22Rv1 (cell line): ENCODE measurements at regions not wholly inside any gene's neighbourhood (a gene's known extent, or its start where the extent isn't known, plus 50 kb on each side); places are given as distances from the start of the nearest gene placed in this dataset.

Source experiments
- ZFX ChIP-seq: fragments of 450-650 bp; IDR thresholded peaks from 2 replicates; pipeline ENCODE4 v1.6.1; 2017; ENCODE audit warnings: antibody characterized with exemption, borderline replicate concordance
- TF ChIP-seq, protein P1 (sequence below): fragments of 450-650 bp; IDR thresholded peaks from 2 replicates; pipeline ENCODE4 v1.5.1; 2017; ENCODE audit warnings: mild to moderate bottlenecking

DNA sequence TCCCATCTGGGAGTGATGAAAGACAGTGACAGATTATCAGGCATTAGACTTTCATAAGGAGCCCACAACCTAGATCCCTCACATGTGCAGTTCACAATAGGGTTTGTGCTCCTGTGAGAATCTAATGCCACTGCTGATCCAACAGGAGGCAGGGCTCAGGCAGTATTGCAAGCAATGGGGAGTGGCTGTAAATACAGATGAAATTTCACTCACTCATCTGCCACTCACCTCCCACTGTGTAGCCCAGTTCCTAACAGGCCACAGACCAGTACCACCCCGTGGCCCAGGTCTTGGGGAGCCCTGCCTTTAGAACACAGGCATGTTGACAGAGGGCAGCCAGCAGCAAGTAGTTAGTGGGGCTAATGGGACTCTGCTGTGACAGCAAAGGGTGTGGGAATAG is 137.3 kb upstream of the NANOS1 start:
- TF ChIP-seq, protein P1, sequence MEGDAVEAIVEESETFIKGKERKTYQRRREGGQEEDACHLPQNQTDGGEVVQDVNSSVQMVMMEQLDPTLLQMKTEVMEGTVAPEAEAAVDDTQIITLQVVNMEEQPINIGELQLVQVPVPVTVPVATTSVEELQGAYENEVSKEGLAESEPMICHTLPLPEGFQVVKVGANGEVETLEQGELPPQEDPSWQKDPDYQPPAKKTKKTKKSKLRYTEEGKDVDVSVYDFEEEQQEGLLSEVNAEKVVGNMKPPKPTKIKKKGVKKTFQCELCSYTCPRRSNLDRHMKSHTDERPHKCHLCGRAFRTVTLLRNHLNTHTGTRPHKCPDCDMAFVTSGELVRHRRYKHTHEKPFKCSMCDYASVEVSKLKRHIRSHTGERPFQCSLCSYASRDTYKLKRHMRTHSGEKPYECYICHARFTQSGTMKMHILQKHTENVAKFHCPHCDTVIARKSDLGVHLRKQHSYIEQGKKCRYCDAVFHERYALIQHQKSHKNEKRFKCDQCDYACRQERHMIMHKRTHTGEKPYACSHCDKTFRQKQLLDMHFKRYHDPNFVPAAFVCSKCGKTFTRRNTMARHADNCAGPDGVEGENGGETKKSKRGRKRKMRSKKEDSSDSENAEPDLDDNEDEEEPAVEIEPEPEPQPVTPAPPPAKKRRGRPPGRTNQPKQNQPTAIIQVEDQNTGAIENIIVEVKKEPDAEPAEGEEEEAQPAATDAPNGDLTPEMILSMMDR = no peak
- TF ChIP-seq ZFX = no peak
